Uterus (tissue), 2 donors: ENCODE measurements at regions not wholly inside any gene's neighbourhood (a gene's known extent, or its start where the extent isn't known, plus 50 kb on each side); places are given as distances from the start of the nearest gene placed in this dataset.

Experiments used
- CTCF ChIP-seq, 4 experiments: fragments of 200-600 bp in 2 of 4; fragments of 450-650 bp in 2 of 4; sonication (generic) in 2 of 4; IDR thresholded peaks; one replicate each; pipeline ENCODE4 v1.5.1; 2016 to 2019; ENCODE audit warnings: antibody characterized with exemption in 4 of 4, mild to moderate bottlenecking in 2 of 4, moderate library complexity in 1 of 4
- POLR2A ChIP-seq, 2 donors: fragments of 450-650 bp; IDR thresholded peaks; one replicate each; pipeline ENCODE4 v1.6.1; 2016; ENCODE audit warnings: antibody characterized with exemption in 2 of 2, mild to moderate bottlenecking in 1 of 2, moderate library complexity in 1 of 2

GRCh38 chr7:81500631-81501030, 269.2 kb downstream of the HGF start:
- no peak for TF ChIP-seq POLR2A (IDR thresholded peaks at IDR 0.05)
- TF ChIP-seq CTCF (IDR thresholded peaks at IDR 0.05) = no peak
